H9 (cell line): ENCODE measurements at regions not wholly inside any gene's neighbourhood (a gene's known extent, or its start where the extent isn't known, plus 50 kb on each side); places are given as distances from the start of the nearest gene placed in this dataset.

Experiments
- DNase-seq: peaks from one replicate; pipeline ENCODE4 v3.0.0-alpha.2; 2017
- H2AFZ ChIP-seq: one replicate; pipeline ENCODE4 v1.6.1; 2013; ENCODE audit warnings: mild to moderate bottlenecking, low read length, control low read depth, moderate library complexity
- H2AK5ac ChIP-seq: 2 replicates; pipeline ENCODE4 v1.6.1; 2013; ENCODE audit warnings: low read length, control low read depth, mixed read lengths; ENCODE audit not compliant: insufficient read length
- H2BK120ac ChIP-seq: one replicate; pipeline ENCODE4 v1.6.1; 2013; ENCODE audit warnings: low read depth, mild to moderate bottlenecking, low read length, control low read depth, inconsistent platforms; ENCODE audit not compliant: poor library complexity, severe bottlenecking
- H2BK12ac ChIP-seq: 2 replicates; pipeline ENCODE4 v1.6.1; 2013; ENCODE audit warnings: low read length, control low read depth, mixed read lengths, low read depth; ENCODE audit not compliant: insufficient read length
- H2BK15ac ChIP-seq: 2 replicates; pipeline ENCODE4 v1.6.1; 2013; ENCODE audit warnings: low read depth, low read length, control low read depth
- H2BK20ac ChIP-seq: one replicate; pipeline ENCODE4 v1.6.1; 2013; ENCODE audit warnings: low read depth, mild to moderate bottlenecking, low read length, control low read depth, inconsistent platforms; ENCODE audit not compliant: poor library complexity, severe bottlenecking
- H2BK5ac ChIP-seq: 2 replicates; pipeline ENCODE4 v1.6.1; 2013; ENCODE audit warnings: low read length, control low read depth, mixed read lengths; ENCODE audit not compliant: insufficient read length
- H3K14ac ChIP-seq: 2 replicates; pipeline ENCODE4 v1.6.1; 2013; ENCODE audit warnings: low read length, control low read depth; ENCODE audit not compliant: insufficient read depth
- H3K18ac ChIP-seq: 2 replicates; pipeline ENCODE4 v1.6.1; 2013; ENCODE audit warnings: low read depth, mild to moderate bottlenecking, mixed read lengths, low read length, control low read depth; ENCODE audit not compliant: insufficient read length
- H3K23ac ChIP-seq: 2 replicates; pipeline ENCODE4 v1.6.1; 2013; ENCODE audit warnings: low read length, control low read depth, mixed read lengths, low read depth; ENCODE audit not compliant: insufficient read length
- H3K23me2 ChIP-seq: 2 replicates; pipeline ENCODE4 v1.6.1; 2013; ENCODE audit warnings: low read depth, mild to moderate bottlenecking, mixed read lengths, low read length, control low read depth; ENCODE audit not compliant: insufficient read length, poor library complexity, severe bottlenecking
- H3K27ac ChIP-seq: 2 replicates; pipeline ENCODE4 v1.5.1; 2013; ENCODE audit warnings: low read length, control low read depth, mixed read lengths, low read depth; ENCODE audit not compliant: insufficient read length
- H3K27me3 ChIP-seq: 2 replicates; pipeline ENCODE4 v1.6.1; 2013; ENCODE audit warnings: low read length, control low read depth, inconsistent platforms; ENCODE audit not compliant: insufficient read depth
- H3K4ac ChIP-seq: 2 replicates; pipeline ENCODE4 v1.6.1; 2013; ENCODE audit warnings: low read depth, mild to moderate bottlenecking, control low read depth, inconsistent platforms, low read length, moderate library complexity
- H3K4me1 ChIP-seq: 2 replicates; pipeline ENCODE4 v1.6.1; 2013; ENCODE audit warnings: low read length, control low read depth, inconsistent platforms; ENCODE audit not compliant: insufficient read depth
- H3K4me2 ChIP-seq: 2 replicates; pipeline ENCODE4 v1.6.1; 2013; ENCODE audit warnings: low read length, control low read depth, mixed read lengths; ENCODE audit not compliant: insufficient read length, insufficient read depth
- H3K56ac ChIP-seq: 2 replicates; pipeline ENCODE4 v1.6.1; 2013; ENCODE audit warnings: low read depth, mild to moderate bottlenecking, mixed read lengths, low read length, control low read depth; ENCODE audit not compliant: insufficient read length
- H3K79me1 ChIP-seq: 2 replicates; pipeline ENCODE4 v1.6.1; 2013; ENCODE audit warnings: low read depth, mild to moderate bottlenecking, moderate library complexity, low read length, control low read depth, inconsistent platforms; ENCODE audit not compliant: insufficient read depth, poor library complexity, severe bottlenecking
- H3K79me2 ChIP-seq: 2 replicates; pipeline ENCODE4 v1.6.1; 2013; ENCODE audit warnings: low read length, control low read depth, inconsistent platforms; ENCODE audit not compliant: insufficient read depth
- H3K9ac ChIP-seq: 2 replicates; pipeline ENCODE4 v1.6.1; 2013; ENCODE audit warnings: low read length, control low read depth, mixed read lengths; ENCODE audit not compliant: insufficient read length; ENCODE audit errors: extremely low read depth
- H3K9me3 ChIP-seq: one replicate; pipeline ENCODE4 v1.6.1; 2013; ENCODE audit warnings: low read depth, low read length, inconsistent platforms; ENCODE audit not compliant: control insufficient read depth
- H3T11ph ChIP-seq: one replicate; pipeline ENCODE4 v1.6.1; 2013; ENCODE audit warnings: mild to moderate bottlenecking, low read length, control low read depth, inconsistent platforms
- H4K20me1 ChIP-seq: one replicate; pipeline ENCODE4 v1.6.1; 2013; ENCODE audit not compliant: control insufficient read depth, insufficient read length, insufficient read depth
- H4K5ac ChIP-seq: 2 replicates; pipeline ENCODE4 v1.6.1; 2013; ENCODE audit warnings: low read depth, mild to moderate bottlenecking, mixed read lengths, low read length, control low read depth; ENCODE audit not compliant: insufficient read length
- H4K8ac ChIP-seq: replicated peaks from 2 replicates; pipeline ENCODE4 v1.6.1; 2013; ENCODE audit warnings: low read length, control low read depth, mixed read lengths, low read depth; ENCODE audit not compliant: insufficient read length
- H4K91ac ChIP-seq: 2 replicates; pipeline ENCODE4 v1.6.1; 2013; ENCODE audit warnings: low read depth, mild to moderate bottlenecking, moderate library complexity, mixed read lengths, low read length, control low read depth; ENCODE audit not compliant: insufficient read length
- H3K27ac Mint-ChIP-seq, 3 experiments: 2 replicates in 2 of 3; 3 replicates in 1 of 3; pipeline ENCODE4 v1.8.0; 2020 to 2021; ENCODE audit warnings: mixed read lengths in 3 of 3, mild to moderate bottlenecking in 1 of 3, moderate library complexity in 1 of 3
- H3K27me3 Mint-ChIP-seq: 2 replicates; pipeline ENCODE4 v1.8.0; 2021; ENCODE audit warnings: low read depth, mild to moderate bottlenecking, moderate library complexity, mixed read lengths
- H3K36me3 Mint-ChIP-seq, 3 experiments: 2 replicates in 2 of 3; 3 replicates in 1 of 3; pipeline ENCODE4 v1.8.0; 2020 to 2021; ENCODE audit warnings: low read depth in 3 of 3, mixed read lengths in 3 of 3; ENCODE audit not compliant: insufficient read depth in 1 of 3
- H3K4me1 Mint-ChIP-seq, 2 experiments: 2 replicates each; pipeline ENCODE4 v1.8.0; 2020; ENCODE audit warnings: mixed read lengths in 2 of 2
- H3K4me3 Mint-ChIP-seq, 2 experiments: 2 replicates in 1 of 2; 3 replicates in 1 of 2; pipeline ENCODE4 v1.8.0; 2020 to 2021; ENCODE audit warnings: mild to moderate bottlenecking in 2 of 2, mixed read lengths in 2 of 2, moderate library complexity in 1 of 2
- H3K9me3 Mint-ChIP-seq, 2 experiments: 2 replicates in 1 of 2; 3 replicates in 1 of 2; pipeline ENCODE4 v1.8.0; 2020; ENCODE audit warnings: mild to moderate bottlenecking in 2 of 2, mixed read lengths in 2 of 2, moderate library complexity in 1 of 2
- WGBS: extraction: QIAGEN DNeasy Blood & Tissue Kit; methylation state at CpG from one replicate; pipeline ENCODE4 v1.1.7; 2013; ENCODE audit warnings: missing lambda C conversion rate, low lambda C conversion rate, mixed read lengths; ENCODE audit not compliant: insufficient read length; ENCODE audit errors: extremely low coverage; 5-methylcytosine and 5-hydroxymethylcytosine counted together
- TF ChIP-seq, protein P1 (sequence below): fragments of 200-600 bp; sonication (generic); conservative IDR thresholded peaks from 3 replicates; pipeline ENCODE4 v1.8.0; 2021; ENCODE audit warnings: antibody characterized with exemption, mild to moderate bottlenecking

DNA sequence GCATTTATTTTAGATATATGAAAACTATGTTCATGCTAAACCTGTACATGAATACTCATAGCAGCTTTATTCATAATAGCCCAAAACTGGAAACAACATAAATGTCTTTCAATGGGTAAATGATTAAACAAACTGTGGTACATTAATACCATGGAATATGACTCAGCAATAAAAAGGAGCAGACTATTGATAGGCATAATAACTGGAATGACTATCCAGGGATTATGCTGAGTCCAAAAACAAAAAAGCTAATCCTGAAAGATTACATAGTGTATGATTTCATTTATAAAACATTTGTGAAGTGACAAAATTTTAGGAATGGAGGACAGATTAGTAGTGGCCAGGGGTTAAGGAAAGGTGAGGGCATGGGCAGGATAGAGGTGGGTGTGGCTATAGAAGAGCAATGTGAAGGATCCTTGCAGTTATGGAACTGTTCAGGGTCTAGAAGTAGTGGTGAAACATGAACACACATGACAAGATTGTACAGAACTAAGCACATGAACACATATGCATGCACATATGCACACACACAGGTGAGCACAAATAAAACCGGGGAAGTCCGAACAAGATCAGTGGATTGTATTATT lies 61.1 kb upstream of the CDKN3 start:
- H3K9me3 ChIP-seq, result no peaks in the 10 kb centered on the region
- H3T11ph ChIP-seq, result no peak overlapping the region
- no peak overlapping the region for H2AK5ac ChIP-seq
- H3K79me2 ChIP-seq, result no peaks in the 10 kb centered on the region
- no peak overlapping the region for H4K5ac ChIP-seq
- no peaks in the 10 kb centered on the region for H3K79me1 ChIP-seq
- H4K91ac ChIP-seq, result no peak overlapping the region
- H4K8ac ChIP-seq, result no peak overlapping the region
- H3K23me2 ChIP-seq, result no peaks in the 10 kb centered on the region
- no CpG with 5 or more reads among the region's 2 CpGs for WGBS
- no peak overlapping the region for H3K27ac ChIP-seq
- Mint-ChIP-seq H3K4me1 (peaks cover 30 to 34% of the 10 kb centered on the region in 2 experiments), H3K27me3 (no peaks in the 10 kb centered on the region), H3K4me3 (no peak overlapping the region), H3K36me3 (no peaks in the 10 kb centered on the region), H3K27ac (no peak overlapping the region), H3K9me3 (no peaks in the 10 kb centered on the region; a peak in 1 of 5 replicates)
- no peak overlapping the region for H3K56ac ChIP-seq
- no peak overlapping the region for H3K9ac ChIP-seq
- H3K14ac ChIP-seq, result no peak overlapping the region
- no peaks in the 10 kb centered on the region for H3K27me3 ChIP-seq
- H3K4ac ChIP-seq, result no peak overlapping the region
- TF ChIP-seq, protein P1, sequence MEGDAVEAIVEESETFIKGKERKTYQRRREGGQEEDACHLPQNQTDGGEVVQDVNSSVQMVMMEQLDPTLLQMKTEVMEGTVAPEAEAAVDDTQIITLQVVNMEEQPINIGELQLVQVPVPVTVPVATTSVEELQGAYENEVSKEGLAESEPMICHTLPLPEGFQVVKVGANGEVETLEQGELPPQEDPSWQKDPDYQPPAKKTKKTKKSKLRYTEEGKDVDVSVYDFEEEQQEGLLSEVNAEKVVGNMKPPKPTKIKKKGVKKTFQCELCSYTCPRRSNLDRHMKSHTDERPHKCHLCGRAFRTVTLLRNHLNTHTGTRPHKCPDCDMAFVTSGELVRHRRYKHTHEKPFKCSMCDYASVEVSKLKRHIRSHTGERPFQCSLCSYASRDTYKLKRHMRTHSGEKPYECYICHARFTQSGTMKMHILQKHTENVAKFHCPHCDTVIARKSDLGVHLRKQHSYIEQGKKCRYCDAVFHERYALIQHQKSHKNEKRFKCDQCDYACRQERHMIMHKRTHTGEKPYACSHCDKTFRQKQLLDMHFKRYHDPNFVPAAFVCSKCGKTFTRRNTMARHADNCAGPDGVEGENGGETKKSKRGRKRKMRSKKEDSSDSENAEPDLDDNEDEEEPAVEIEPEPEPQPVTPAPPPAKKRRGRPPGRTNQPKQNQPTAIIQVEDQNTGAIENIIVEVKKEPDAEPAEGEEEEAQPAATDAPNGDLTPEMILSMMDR, result no peak
- no peak overlapping the region for H3K18ac ChIP-seq
- no peaks in the 10 kb centered on the region for H4K20me1 ChIP-seq
- no peak overlapping the region for H2BK5ac ChIP-seq
- H2BK20ac ChIP-seq, result no peak overlapping the region
- H2BK12ac ChIP-seq, result no peak overlapping the region
- H3K4me2 ChIP-seq, result no peak overlapping the region
- H2BK15ac ChIP-seq, result no peak overlapping the region
- H2AFZ ChIP-seq, result no peak overlapping the region
- no peak overlapping the region for H3K23ac ChIP-seq
- no peak for DNase-seq
- H2BK120ac ChIP-seq, result no peak overlapping the region
- peaks cover 2% of the 10 kb centered on the region; the same call in 1 of the 2 replicates for H3K4me1 ChIP-seq
